ENCODE measurements at regions not wholly inside any gene's neighbourhood (a gene's known extent, or its start where the extent isn't known, plus 50 kb on each side); places are given as distances from the start of the nearest gene placed in this dataset.
"Not testable (repeated sequence)": the region's sequence is repeated elsewhere in the genome, so short reads cannot be mapped to it uniquely, and the experiment has no call there.

- DNase-seq: no peak
Observed at GRCh38 chr3:166829896-166830295, 550.2 kb downstream of the ZBBX start.

GRCh38 chr3:166818464-166818863 lies 561.6 kb downstream of the ZBBX start:
- DNase-seq: no peak

- DNase-seq: not testable (repeated sequence)
Observed at GRCh38 chr3:166817269-166817668, 562.8 kb downstream of the ZBBX start.

DNA sequence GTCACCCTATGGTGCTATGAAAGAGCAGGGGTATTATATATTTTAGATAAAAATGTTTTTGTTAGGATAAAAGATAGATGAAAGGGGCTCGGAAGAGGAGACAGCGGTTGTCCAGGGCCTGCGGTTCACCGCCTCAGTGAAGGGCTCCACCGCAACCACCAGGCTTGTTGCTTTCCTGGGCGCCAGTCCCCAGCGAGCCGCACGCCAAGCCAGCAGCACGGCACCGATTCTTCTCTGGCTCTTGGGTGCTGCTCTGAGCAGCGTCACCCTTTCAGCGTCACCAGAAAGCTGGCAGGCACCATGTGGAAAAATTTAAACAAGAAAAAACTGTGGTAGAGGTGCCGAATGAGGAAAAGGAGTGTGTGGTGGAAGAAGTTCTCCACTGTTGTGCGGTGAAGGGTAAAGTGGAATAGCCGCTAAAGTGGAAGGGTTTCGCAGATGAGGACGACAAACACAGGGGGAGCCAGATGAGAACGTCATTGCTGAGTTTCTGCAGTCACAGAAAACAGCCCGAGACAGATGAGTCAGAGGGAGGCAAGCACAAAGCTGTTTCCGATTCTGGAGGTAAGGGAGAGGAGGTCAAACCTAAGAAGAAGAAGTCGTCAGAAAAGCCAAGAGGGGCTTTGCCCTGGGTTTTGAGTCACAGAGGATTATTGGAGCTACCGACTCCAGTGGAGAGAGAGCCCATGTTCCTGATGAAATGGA lies 569.2 kb downstream of the ZBBX start:
- no peak for DNase-seq

DNA sequence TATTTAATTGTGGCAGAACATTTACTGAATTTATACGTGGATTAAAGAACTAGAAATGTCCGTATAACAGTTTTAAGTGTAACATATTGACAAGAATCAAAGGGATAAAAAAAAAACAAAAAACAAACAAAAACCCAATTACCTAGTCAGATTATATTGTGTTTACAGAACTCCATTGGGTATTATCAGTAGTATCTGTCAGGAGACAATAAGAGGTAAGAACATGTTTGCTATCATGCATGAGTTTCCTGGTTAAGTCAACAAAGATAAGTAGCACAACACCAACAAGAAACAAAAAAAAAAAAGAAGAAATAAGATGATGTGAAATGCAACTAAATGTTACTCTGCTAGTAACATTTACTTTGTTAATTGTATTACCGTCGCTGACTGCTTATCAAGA lies 570.6 kb downstream of the ZBBX start:
- DNase-seq: no peak

DNA sequence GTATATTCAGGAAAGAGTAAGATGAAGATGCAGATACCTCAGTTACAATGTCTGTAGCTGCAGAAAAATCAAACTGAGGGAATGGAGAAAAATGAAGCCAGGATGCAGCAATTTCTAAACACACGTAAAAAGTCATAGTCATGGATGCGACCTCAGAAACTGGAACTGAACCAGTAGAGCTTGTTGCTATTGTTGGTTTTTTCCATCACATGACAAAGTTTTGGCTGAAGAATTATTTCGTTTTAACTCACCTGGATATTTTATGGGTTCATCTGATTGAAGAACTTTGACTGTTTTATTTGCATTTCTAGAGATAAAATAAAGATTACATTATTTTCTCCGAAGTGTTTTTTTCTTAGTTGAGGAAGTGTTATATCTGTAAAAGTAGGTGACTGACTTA lies 591.2 kb downstream of the ZBBX start:
- DNase-seq: no peak

- no peak for DNase-seq
Observed at GRCh38 chr3:166785876-166786275, 594.2 kb downstream of the ZBBX start.

- no peak for DNase-seq
Observed at GRCh38 chr3:166783206-166783605, 596.9 kb downstream of the ZBBX start.

- DNase-seq: no peak
Observed at GRCh38 chr3:166764698-166765318, 615.3 kb downstream of the ZBBX start.

DNA sequence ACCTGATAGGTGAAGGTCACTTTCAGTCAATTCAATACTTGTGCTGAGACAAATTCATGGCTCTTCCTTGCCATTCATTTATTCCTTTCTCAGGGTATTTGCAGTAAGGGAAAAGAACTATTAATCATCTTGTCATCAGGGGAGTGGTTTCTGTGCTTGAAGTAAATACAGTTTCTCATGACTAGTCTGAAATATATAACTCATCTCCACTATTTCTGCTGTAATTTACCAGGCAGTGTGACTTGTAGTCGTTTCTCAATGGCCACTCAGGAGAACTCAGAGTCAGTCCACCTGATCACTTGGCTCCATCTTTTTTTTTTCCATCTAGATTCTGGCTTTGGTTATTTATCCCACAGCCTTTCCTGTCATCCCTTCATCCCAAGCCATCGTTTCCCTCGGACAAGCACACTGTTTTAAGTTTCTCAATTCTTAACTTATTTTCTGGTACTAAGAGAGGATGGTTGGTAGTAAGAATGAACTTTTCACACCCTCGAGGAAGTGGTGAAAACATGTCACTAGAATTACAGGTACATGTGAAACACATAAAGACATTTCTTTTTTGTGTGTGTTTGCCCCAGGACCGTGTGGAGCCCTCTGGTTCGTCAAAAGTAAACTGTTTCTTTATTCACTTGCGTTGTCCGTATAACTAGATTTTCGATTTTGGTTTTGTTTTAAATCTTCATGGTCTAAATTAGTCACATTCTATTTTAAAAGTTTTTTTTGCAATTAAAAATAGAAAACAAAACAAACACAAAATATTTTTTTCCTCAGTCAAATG lies 620.2 kb downstream of the ZBBX start:
- DNase-seq: no peak

- no peak for DNase-seq
Observed at GRCh38 chr3:166752214-166752613, 627.9 kb downstream of the ZBBX start.

DNA sequence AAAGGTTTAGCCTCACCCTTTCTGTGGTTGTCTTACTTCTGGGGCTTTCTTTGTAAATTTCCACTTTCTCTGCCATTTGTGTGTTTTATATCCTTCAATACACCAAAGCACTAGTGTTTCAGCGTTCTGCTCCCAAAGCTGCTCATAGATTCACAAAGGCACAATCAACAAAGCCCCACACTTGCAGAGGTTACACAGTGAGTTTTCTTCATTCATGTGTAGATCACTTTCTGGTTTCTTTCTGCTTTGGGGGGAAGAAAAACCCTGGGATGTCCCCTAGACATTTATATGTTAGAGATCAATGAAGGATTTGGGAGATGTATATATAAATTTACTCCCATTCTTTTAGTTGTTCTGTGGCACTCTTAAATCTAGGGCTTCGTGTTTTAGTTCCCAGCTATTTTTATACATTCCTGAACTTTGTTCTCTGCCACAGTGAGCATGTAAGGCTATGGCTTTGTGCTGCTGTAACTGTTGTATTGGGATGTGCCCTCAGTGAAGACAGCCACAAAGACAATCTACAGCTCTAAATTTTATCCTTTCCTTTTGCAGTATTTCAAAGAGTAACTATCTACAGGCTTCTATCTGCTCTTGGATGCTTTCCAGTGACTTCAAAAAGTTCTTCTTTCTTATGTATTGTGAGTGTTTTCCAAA lies 636.5 kb downstream of the ZBBX start:
- DNase-seq: no peak

DNA sequence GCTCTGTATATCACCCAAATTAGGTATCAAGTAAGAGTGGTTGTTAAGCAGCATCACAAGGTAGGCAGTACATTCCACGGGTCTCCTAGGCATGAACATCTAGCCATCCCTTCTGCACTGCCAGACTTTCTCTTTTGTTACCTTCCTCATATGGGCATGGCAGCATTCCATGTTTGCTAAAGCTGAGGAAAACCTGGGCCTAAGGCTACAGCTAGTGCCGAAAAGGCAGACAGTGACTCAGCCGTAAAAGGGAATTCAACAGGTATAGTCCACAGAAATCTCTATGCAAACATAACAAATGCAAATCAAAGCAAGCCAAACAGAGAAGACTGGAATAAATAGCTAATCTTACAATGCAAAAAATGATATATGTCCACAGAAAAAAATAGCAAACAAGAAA lies 645.4 kb downstream of the ZBBX start:
- DNase-seq: no peak

- no peak for DNase-seq
Observed at GRCh38 chr3:166731701-166732100, 648.4 kb downstream of the ZBBX start.

- DNase-seq: no peak
Observed at GRCh38 chr3:166721466-166721865, 658.6 kb downstream of the ZBBX start.

DNA sequence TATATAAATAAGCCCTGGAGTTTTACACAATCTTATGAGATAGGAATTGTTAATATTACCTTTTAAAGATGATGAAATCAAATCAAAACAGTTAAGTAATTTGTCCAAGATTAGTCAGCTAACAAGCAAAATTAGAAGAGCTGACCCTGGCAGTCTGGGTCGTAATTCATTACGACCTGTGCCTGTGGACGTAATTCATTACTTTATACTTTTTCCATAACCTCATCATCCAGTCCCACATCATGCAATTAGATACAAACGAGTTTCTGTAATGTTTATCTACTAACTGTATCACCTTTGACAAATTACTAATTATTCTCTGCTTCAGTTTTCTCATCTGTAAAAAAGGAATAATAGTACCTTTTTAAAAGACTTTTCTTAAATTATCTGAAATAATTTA lies 665.9 kb downstream of the ZBBX start:
- DNase-seq: no peak

GRCh38 chr3:166713787-166714186 lies 666.3 kb downstream of the ZBBX start:
- no peak for DNase-seq

DNA sequence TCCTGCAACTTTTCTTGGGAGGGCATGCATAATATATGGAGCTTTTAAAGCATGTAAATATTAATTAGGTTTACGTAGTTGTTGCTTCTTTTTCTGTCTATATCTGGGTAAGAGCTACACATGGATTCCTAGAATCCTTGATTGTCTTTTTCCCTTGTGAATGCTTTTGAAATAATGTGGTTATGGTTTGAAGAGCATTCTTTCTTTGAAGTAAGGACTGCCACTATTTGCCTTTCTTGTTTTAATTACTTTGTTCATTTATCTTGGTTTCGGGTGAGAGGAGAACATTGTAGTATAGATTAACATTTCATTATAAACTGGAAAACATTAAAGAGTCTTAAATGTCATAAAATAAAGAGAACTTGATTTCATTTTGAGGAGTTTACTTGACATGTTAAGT lies 674.0 kb downstream of the ZBBX start:
- DNase-seq: no peak

DNA sequence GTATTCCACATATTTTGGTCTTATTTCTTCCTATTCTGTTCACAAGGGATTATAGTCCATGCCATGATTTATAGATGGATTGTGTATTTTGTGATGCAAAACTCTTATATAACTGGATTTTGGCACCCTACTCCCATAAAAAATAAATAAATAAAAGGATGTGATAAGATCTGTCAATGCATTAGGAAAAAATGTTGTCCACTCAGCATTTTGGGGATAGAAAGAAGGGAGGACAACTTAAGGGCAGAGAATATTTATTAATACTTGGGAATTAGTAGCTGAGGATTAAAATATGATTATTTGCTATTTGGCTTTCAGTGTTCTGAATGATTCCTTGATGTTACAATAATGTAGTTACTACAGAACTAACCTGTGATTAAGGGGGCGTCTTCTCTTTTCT lies 682.6 kb downstream of the ZBBX start:
- no peak for DNase-seq

- DNase-seq: no peak
Observed at GRCh38 chr3:166696103-166696502, 684.0 kb downstream of the ZBBX start.

DNA sequence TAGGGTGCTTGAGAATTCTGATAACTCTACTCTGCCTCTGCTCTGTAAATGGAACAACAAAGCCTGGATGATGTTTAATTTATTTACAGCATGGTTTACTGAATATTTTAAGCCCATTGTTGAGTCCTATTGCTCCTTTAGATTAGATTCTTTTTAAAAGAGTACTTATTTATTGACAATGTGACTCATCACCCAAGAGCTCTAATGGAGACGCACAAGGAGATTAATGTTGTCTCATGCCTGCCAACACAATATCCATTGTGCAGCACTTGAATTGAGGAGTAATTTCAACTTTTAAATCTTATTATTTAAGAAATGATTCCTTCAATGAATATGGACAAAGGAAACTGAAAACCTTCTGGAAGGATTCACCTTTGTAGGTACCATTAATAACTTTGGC lies 691.4 kb downstream of the ZBBX start:
- no peak for DNase-seq

DNA sequence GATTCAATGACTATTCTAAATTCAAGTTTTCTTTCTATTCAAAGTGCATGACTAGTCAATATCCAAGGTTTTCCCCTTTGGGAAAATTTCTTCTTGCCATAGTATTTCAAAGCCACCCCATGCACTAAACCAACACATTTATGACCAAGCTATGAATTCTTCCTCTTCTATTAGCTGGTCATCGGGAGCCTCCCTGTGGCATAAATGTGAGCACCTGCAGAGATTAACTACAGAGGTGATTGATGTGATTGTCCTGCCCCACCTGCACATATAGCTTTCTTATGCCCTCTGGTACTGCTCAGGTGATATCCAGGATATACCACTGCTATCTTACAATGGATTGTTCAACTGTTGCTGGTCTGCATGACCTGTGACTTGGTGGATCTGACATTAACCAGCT lies 694.9 kb downstream of the ZBBX start:
- no peak for DNase-seq
